ENCODE measurements at regions not wholly inside any gene's neighbourhood (a gene's known extent, or its start where the extent isn't known, plus 50 kb on each side); places are given as distances from the start of the nearest gene placed in this dataset.
A peak's percentile ranks its signal among the peaks of the same experiment; 100 is the strongest.

- H3K27ac ChIP-seq (ENCODE audit: extremely low read depth, low read depth, low read length): no peak overlapping the region
- FAIRE-seq (no peak), DNase-seq (ENCODE audit: extremely low read depth in 1 of 4, low spot score in 3 of 4) (no peak), ATAC-seq (no peak)
- no peak overlapping the region for H3K4me3 ChIP-seq
- TF ChIP-seq CXXC5 (CRISPR knock-in tag; IDR thresholded peaks at IDR 0.05) (no peak), CTCFL (IDR thresholded peaks at IDR 0.05; ENCODE audit: borderline replicate concordance, insufficient read depth, low read depth, low read length, poor library complexity, severe bottlenecking) (no peak), U2AF2 (optimal IDR thresholded peaks at IDR 0.05; ENCODE audit: low read depth, low read length) (no peak), SPI1 (IDR thresholded peaks at IDR 0.05; ENCODE audit: borderline replicate concordance, low read depth, low read length) (peak; percentile 46; the same call in 1 of the 2 replicates)
- no peaks in the 10 kb centered on the region for H3K36me3 ChIP-seq (ENCODE audit: control insufficient read depth, insufficient read depth, low read length)
- no peaks in the 10 kb centered on the region for H4K20me1 ChIP-seq (replicated peaks; ENCODE audit: control insufficient read depth, insufficient read depth, low read length)
- intact Hi-C loops (cut with micrococcal nuclease): no loop called here
- no peaks in the 10 kb centered on the region for H3K79me2 ChIP-seq (ENCODE audit: control insufficient read depth, insufficient read depth, low read length)
- no peaks in the 10 kb centered on the region for H3K4me1 ChIP-seq (replicated peaks in 1 of 2; ENCODE audit: control insufficient read depth in 2 of 2, insufficient read depth in 2 of 2, low read length in 2 of 2)
- no peak overlapping the region for H2AFZ ChIP-seq (ENCODE audit: low read depth, low read length)
- ChIA-PET POLR2A (interaction anchor here (0.7 kb wide), 1 partner anchor 8 kb away, joined by 3 read pairs; no protein-coding TSS in a partner anchor), CTCF (ENCODE audit: low intra/inter-chr PET ratio) (no interaction called here)
- 0% methylated on average over 3 of the region's 3 CpGs for WGBS (ENCODE audit: insufficient coverage, low coverage, missing lambda C conversion rate)
- BruUV-seq (replicated peaks): no TSS peak
- no peak overlapping the region for H3K4me2 ChIP-seq (ENCODE audit: insufficient read depth, low read length)
- H3K27me3 ChIP-seq (ENCODE audit: control insufficient read depth in 2 of 2, insufficient read depth in 2 of 2, low read length in 2 of 2): peaks cover 0 to 3% of the 10 kb centered on the region in 2 experiments; a peak in 1 of 5 replicates
- H3K9me1 ChIP-seq (ENCODE audit: control insufficient read depth, insufficient read depth, low read length): no peaks in the 10 kb centered on the region
- H3K9me3 ChIP-seq (replicated peaks; ENCODE audit: control insufficient read depth, insufficient read depth, low read depth, low read length): no peaks in the 10 kb centered on the region
- H3K9ac ChIP-seq (ENCODE audit: insufficient read depth in 1 of 2, low read depth in 2 of 2, low read length in 2 of 2): no peak overlapping the region
- in situ Hi-C loops (cut with MboI): no loop called here
Measured at GRCh38 chr11:19648321-19648720, 64.3 kb upstream of the NAV2 start.
